GM12878 (cell line): ENCODE measurements at regions not wholly inside any gene's neighbourhood (a gene's known extent, or its start where the extent isn't known, plus 50 kb on each side); places are given as distances from the start of the nearest gene placed in this dataset.

Source experiments
- ATAC-seq: fragments of 200-7000 bp; cut with Tn5 transposase; 3 replicates; pipeline ENCODE4 v1.9.1; 2020; ENCODE audit warnings: mild to moderate bottlenecking, moderate library complexity
- BruUV-seq: library from RNA; stranded (reverse); fragments of 400-500 nt; replicated peaks from 2 replicates; lab custom pipeline; 2021; lab: Mats Ljungman, UMichigan
- CTCF ChIA-PET: fragments of 300-600 bp; sonication (Branson Sonifier 250); formaldehyde crosslinking; extraction: SDS; loops from one replicate; lab custom pipeline; 2021; ENCODE audit warnings: inconsistent platforms; lab: Yijun Ruan, JAX
- POLR2A ChIA-PET: fragments of 350-600 bp; formaldehyde crosslinking; extraction: SDS; loops from one replicate; lab custom pipeline; 2021; ENCODE audit warnings: inconsistent platforms; lab: Charles Lee
- RAD21 ChIA-PET: fragments of 300-600 bp; sonication (Branson Sonifier 250); formaldehyde crosslinking; loops from one replicate; lab custom pipeline; 2023; ENCODE audit warnings: antibody characterized with exemption; ENCODE audit not compliant: unreplicated experiment; lab: Charles Lee
- SMC1A ChIA-PET: fragments of 300-600 bp; sonication (Branson Sonifier 250); formaldehyde crosslinking; loops from one replicate; lab custom pipeline; 2023; ENCODE audit not compliant: unreplicated experiment, uncharacterized antibody; lab: Charles Lee
- DNase-seq: peaks from one replicate; pipeline ENCODE4 v3.0.0-alpha.2; 2011; ENCODE audit warnings: low read depth, low spot score
- FAIRE-seq: peaks from 3 replicates; lab custom pipeline; 2011; peaks lifted over from hg19 to GRCh38; lab: Jason Lieb, UNC
- H2AFZ ChIP-seq: 2 replicates; pipeline ENCODE4 v1.6.0; 2011; ENCODE audit warnings: low read depth, low read length, control low read depth; ENCODE audit not compliant: control insufficient read depth
- H3K27ac ChIP-seq: 2 replicates; pipeline ENCODE4 v1.5.1; 2011; ENCODE audit warnings: control low read depth; ENCODE audit not compliant: control insufficient read depth, insufficient read depth
- H3K27me3 ChIP-seq, 2 experiments: replicated peaks in 1 of 2; 2 replicates each; pipeline versions ENCODE4 v1.6.0 to v1.6.1; 2011; ENCODE audit warnings: low read length in 1 of 2; ENCODE audit not compliant: control insufficient read depth in 2 of 2, insufficient read depth in 2 of 2
- H3K36me3 ChIP-seq, 2 experiments: 2 replicates each; pipeline ENCODE4 v1.5.1; 2011; ENCODE audit warnings: low read length in 1 of 2; ENCODE audit not compliant: control insufficient read depth in 2 of 2, insufficient read depth in 2 of 2
- H3K4me1 ChIP-seq: 2 replicates; pipeline ENCODE4 v1.6.1; 2011; ENCODE audit warnings: mild to moderate bottlenecking, low read length, moderate library complexity, mixed read lengths; ENCODE audit not compliant: control insufficient read depth, insufficient read depth
- H3K4me2 ChIP-seq: 2 replicates; pipeline ENCODE4 v1.6.0; 2011; ENCODE audit warnings: control low read depth; ENCODE audit not compliant: control insufficient read depth, insufficient read depth
- H3K4me3 ChIP-seq: fragments of 200-600 bp; sonication (generic); 2 replicates; pipeline ENCODE4 v1.5.1; 2016
- H3K79me2 ChIP-seq: 2 replicates; pipeline ENCODE4 v1.6.0; 2011; ENCODE audit warnings: low read length; ENCODE audit not compliant: control insufficient read depth, insufficient read depth
- H3K9ac ChIP-seq: 2 replicates; pipeline ENCODE4 v1.8.0; 2011; ENCODE audit warnings: low read length, control low read depth, mixed read lengths; ENCODE audit not compliant: control insufficient read depth, insufficient read depth
- H3K9me3 ChIP-seq: replicated peaks from 3 replicates; pipeline ENCODE4 v1.5.1; 2011; ENCODE audit warnings: mild to moderate bottlenecking, low read length; ENCODE audit not compliant: control insufficient read depth, insufficient read depth
- H4K20me1 ChIP-seq: 2 replicates; pipeline ENCODE4 v1.6.0; 2011; ENCODE audit not compliant: control insufficient read depth, insufficient read depth
- EED ChIP-seq: sonication (generic); IDR thresholded peaks from 2 replicates; pipeline ENCODE4 v1.6.1; 2016; ENCODE audit warnings: antibody characterized with exemption, low read depth
- EZH2 ChIP-seq: IDR thresholded peaks from 2 replicates; pipeline ENCODE4 v1.6.1; 2012; ENCODE audit warnings: low read depth, mild to moderate bottlenecking, control low read depth, inconsistent platforms, low read length, borderline replicate concordance; ENCODE audit not compliant: control insufficient read depth
- FOS ChIP-seq: IDR thresholded peaks from 3 replicates; pipeline ENCODE4 v1.6.1; 2011; ENCODE audit warnings: borderline replicate concordance; ENCODE audit not compliant: insufficient read length; ENCODE audit errors: extremely low read depth
- MAX ChIP-seq: IDR thresholded peaks from 2 replicates; pipeline ENCODE4 v1.6.1; 2012; ENCODE audit warnings: low read depth, low read length, improper control_type of control experiment
- MEF2B ChIP-seq: fragments of 450-650 bp; IDR thresholded peaks from 2 replicates; pipeline ENCODE4 v1.6.1; 2018; ENCODE audit warnings: mild to moderate bottlenecking, moderate library complexity; ENCODE audit not compliant: partially characterized antibody, poor library complexity, severe bottlenecking
- MYC ChIP-seq: IDR thresholded peaks from 2 replicates; pipeline ENCODE4 v1.6.1; 2011; ENCODE audit warnings: mild to moderate bottlenecking, low read length, moderate library complexity, inconsistent platforms; ENCODE audit not compliant: insufficient read depth, insufficient replicate concordance, insufficient read length, severe bottlenecking
- NR2C2 ChIP-seq: IDR thresholded peaks from 2 replicates; pipeline ENCODE4 v1.6.1; 2011; ENCODE audit warnings: borderline replicate concordance, low read depth; ENCODE audit not compliant: control insufficient read depth, insufficient read length
- REST ChIP-seq: IDR thresholded peaks from 2 replicates; pipeline ENCODE4 v1.6.1; 2012; ENCODE audit warnings: mild to moderate bottlenecking, low read depth, low read length
- SIN3A ChIP-seq: IDR thresholded peaks from 2 replicates; pipeline ENCODE4 v1.6.1; 2012; ENCODE audit warnings: low read depth, low read length, improper control_type of control experiment
- SREBF1 ChIP-seq: IDR thresholded peaks from 2 replicates; pipeline ENCODE4 v1.6.1; 2012; ENCODE audit warnings: mild to moderate bottlenecking, low read length
- SRF ChIP-seq, 2 experiments: IDR thresholded peaks; 2 replicates each; pipeline ENCODE4 v1.6.1; 2011; ENCODE audit warnings: low read depth in 2 of 2, low read length in 2 of 2, mild to moderate bottlenecking in 1 of 2, moderate library complexity in 1 of 2
- WGBS: methylation state at CpG from one replicate; pipeline ENCODE4 v1.1.6; 2016; ENCODE audit warnings: low lambda C conversion rate; ENCODE audit not compliant: insufficient replicate concordance, insufficient coverage; ENCODE audit errors: missing lambda C conversion rate; 5-methylcytosine and 5-hydroxymethylcytosine counted together
- in situ Hi-C: fragments of 300-500 bp; cut with MboI; formaldehyde crosslinking; loops from 9 replicates; pipeline ENCODE4 v1.14.3; 2018; ENCODE audit warnings: mixed read lengths
- intact Hi-C: fragments of 100-400 bp; cut with micrococcal nuclease; formaldehyde crosslinking; loops from one replicate; pipeline ENCODE4 v1.14.2; 2022; ENCODE audit not compliant: unreplicated experiment
- TF ChIP-seq, protein P1 (sequence below): fragments of 450-650 bp; formaldehyde crosslinking; IDR thresholded peaks from 2 replicates; pipeline ENCODE4 v1.5.0; 2022; ENCODE audit warnings: mild to moderate bottlenecking, missing genetic modification characterization
- TF ChIP-seq, protein P2 (sequence below): IDR thresholded peaks from 2 replicates; pipeline ENCODE4 v1.6.1; 2011; ENCODE audit warnings: low read depth, low read length, improper control_type of control experiment, borderline replicate concordance

DNA sequence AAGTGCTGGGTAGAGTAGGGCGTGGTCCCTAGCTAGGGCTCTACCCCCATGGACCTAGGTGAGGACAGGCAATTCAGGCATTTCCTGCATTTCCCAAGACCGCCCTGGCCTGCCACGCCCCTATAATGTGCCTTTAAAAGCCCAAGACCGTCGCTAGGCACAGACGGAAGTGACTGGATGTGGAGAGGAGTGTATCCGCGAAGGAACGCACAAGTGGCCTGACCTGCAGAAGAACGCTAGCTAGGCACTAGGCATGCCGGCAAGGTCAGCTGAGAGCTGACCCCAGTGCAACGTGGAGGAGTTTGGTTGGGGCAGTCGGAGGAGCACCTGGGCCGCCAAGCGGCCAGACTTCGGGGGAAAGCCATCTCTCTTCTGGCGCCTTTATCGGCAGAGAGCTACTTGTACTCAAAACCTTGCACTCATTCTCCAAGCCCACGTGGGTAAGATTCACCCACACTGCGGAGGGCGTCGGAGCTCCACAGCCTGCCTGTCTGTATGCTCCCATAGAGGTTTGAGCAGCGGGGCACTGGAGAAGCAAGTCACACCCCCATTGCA, 370.0 kb downstream of the FGF9 start:
- Histone ChIP-seq H3K4me2 (no peak overlapping the region), H3K4me3 (no peak overlapping the region), H3K36me3 (no peaks in the 10 kb centered on the region), H3K4me1 (no peaks in the 10 kb centered on the region), H3K27ac (no peak overlapping the region), H3K9me3 (no peaks in the 10 kb centered on the region; the same call in 2 of the 3 replicates), H3K79me2 (no peaks in the 10 kb centered on the region), H3K9ac (no peak overlapping the region), H4K20me1 (no peaks in the 10 kb centered on the region), H3K27me3 (no peaks in the 10 kb centered on the region), H2AFZ (no peak overlapping the region)
- no peak for DNase-seq
- 72% methylated on average over 22 of the region's 23 CpGs for WGBS
- RAD21 ChIA-PET: no interaction called here
- FAIRE-seq: no peak
- SMC1A ChIA-PET: interaction anchor here (0.9 kb wide), 1 partner anchor 26 kb away, joined by 4 read pairs; no protein-coding TSS in a partner anchor
- intact Hi-C loops (no loop called here), in situ Hi-C loops (no loop called here)
- no peak for ATAC-seq
- BruUV-seq: no TSS peak
- POLR2A ChIA-PET: no interaction called here
- CTCF ChIA-PET: no interaction called here
- TF ChIP-seq MAX (no peak), EED (no peak), NR2C2 (no peak), REST (no peak), EZH2 (no peak), FOS (no peak), SIN3A (no peak), MEF2B (no peak), SRF (IDR thresholded peaks at IDR 0.05; ENCODE audit: low read depth in 2 of 2, low read length in 2 of 2) (no peak), MYC (no peak), SREBF1 (no peak)
- TF ChIP-seq, protein P1, sequence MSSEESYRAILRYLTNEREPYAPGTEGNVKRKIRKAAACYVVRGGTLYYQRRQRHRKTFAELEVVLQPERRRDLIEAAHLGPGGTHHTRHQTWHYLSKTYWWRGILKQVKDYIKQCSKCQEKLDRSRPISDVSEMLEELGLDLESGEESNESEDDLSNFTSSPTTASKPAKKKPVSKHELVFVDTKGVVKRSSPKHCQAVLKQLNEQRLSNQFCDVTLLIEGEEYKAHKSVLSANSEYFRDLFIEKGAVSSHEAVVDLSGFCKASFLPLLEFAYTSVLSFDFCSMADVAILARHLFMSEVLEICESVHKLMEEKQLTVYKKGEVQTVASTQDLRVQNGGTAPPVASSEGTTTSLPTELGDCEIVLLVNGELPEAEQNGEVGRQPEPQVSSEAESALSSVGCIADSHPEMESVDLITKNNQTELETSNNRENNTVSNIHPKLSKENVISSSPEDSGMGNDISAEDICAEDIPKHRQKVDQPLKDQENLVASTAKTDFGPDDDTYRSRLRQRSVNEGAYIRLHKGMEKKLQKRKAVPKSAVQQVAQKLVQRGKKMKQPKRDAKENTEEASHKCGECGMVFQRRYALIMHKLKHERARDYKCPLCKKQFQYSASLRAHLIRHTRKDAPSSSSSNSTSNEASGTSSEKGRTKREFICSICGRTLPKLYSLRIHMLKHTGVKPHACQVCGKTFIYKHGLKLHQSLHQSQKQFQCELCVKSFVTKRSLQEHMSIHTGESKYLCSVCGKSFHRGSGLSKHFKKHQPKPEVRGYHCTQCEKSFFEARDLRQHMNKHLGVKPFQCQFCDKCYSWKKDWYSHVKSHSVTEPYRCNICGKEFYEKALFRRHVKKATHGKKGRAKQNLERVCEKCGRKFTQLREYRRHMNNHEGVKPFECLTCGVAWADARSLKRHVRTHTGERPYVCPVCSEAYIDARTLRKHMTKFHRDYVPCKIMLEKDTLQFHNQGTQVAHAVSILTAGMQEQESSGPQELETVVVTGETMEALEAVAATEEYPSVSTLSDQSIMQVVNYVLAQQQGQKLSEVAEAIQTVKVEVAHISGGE (CRISPR knock-in tag): no peak
- TF ChIP-seq, protein P2, sequence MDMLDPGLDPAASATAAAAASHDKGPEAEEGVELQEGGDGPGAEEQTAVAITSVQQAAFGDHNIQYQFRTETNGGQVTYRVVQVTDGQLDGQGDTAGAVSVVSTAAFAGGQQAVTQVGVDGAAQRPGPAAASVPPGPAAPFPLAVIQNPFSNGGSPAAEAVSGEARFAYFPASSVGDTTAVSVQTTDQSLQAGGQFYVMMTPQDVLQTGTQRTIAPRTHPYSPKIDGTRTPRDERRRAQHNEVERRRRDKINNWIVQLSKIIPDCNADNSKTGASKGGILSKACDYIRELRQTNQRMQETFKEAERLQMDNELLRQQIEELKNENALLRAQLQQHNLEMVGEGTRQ: no peak
